Loucy (cell line): ENCODE measurements at regions not wholly inside any gene's neighbourhood (a gene's known extent, or its start where the extent isn't known, plus 50 kb on each side); places are given as distances from the start of the nearest gene placed in this dataset.

ENCODE experiments used
- EZH2phosphoT487 ChIP-seq: fragments of 200-600 bp; IDR thresholded peaks from 2 replicates; pipeline ENCODE4 v1.6.1; 2018; ENCODE audit warnings: antibody characterized with exemption, mild to moderate bottlenecking, moderate library complexity, borderline replicate concordance
- TF ChIP-seq, protein P1 (sequence below): fragments of 200-600 bp; sonication (generic); conservative IDR thresholded peaks from 2 replicates; pipeline ENCODE4 v1.5.1; 2014; ENCODE audit warnings: mild to moderate bottlenecking, antibody characterized with exemption, low read length

DNA sequence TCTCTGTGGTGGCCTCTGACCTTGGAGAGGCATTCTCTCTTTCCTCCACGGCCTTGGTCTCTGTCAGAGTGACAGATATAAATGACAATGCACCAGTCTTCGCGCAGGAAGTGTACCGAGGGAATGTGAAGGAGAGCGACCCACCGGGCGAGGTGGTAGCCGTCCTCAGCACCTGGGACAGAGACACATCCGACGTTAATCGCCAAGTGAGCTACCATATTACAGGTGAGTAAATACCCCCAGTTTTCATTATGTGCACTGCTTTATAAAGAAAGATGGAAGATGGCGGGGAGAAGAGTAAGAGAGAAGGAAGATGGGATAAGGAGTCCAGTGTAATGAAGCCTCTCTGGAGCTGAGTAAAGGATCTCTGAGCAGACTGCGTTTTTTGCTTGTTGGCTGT is 167.8 kb upstream of the MTNR1B start:
- TF ChIP-seq, protein P1, sequence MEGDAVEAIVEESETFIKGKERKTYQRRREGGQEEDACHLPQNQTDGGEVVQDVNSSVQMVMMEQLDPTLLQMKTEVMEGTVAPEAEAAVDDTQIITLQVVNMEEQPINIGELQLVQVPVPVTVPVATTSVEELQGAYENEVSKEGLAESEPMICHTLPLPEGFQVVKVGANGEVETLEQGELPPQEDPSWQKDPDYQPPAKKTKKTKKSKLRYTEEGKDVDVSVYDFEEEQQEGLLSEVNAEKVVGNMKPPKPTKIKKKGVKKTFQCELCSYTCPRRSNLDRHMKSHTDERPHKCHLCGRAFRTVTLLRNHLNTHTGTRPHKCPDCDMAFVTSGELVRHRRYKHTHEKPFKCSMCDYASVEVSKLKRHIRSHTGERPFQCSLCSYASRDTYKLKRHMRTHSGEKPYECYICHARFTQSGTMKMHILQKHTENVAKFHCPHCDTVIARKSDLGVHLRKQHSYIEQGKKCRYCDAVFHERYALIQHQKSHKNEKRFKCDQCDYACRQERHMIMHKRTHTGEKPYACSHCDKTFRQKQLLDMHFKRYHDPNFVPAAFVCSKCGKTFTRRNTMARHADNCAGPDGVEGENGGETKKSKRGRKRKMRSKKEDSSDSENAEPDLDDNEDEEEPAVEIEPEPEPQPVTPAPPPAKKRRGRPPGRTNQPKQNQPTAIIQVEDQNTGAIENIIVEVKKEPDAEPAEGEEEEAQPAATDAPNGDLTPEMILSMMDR, result no peak
- TF ChIP-seq EZH2phosphoT487, result no peak
